ENCODE measurements at regions not wholly inside any gene's neighbourhood (a gene's known extent, or its start where the extent isn't known, plus 50 kb on each side); places are given as distances from the start of the nearest gene placed in this dataset.
"Not testable (repeated sequence)": the region's sequence is repeated elsewhere in the genome, so short reads cannot be mapped to it uniquely, and the experiment has no call there.

DNA sequence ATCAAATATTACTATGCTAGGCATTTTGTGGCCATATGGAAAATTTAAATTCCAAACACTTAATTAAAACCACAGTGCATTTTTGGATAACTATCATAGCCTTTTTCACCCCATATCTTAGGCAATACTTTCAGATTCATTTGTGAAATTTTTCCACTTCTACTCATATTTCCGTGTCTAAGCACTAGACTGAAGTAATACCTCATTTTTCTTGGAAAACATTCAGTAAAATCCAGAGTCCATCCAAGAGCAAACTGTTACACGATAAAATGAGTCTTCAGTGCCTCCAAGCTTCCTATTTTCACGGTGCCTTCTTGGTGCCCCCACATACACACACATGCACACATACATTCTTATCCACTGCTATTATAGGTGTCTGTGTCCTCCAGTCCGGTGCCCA, 845.9 kb downstream of the TBL1XR1 start:
- DNase-seq (ENCODE audit: low read depth, low spot score): no peak
- in situ Hi-C loops (cut with HindIII; ENCODE audit: low sequenced_read_pairs): no loop called here
- no peak overlapping the region for H3K4me3 ChIP-seq (ENCODE audit: low read depth, low read length)
- TF ChIP-seq, protein P1, sequence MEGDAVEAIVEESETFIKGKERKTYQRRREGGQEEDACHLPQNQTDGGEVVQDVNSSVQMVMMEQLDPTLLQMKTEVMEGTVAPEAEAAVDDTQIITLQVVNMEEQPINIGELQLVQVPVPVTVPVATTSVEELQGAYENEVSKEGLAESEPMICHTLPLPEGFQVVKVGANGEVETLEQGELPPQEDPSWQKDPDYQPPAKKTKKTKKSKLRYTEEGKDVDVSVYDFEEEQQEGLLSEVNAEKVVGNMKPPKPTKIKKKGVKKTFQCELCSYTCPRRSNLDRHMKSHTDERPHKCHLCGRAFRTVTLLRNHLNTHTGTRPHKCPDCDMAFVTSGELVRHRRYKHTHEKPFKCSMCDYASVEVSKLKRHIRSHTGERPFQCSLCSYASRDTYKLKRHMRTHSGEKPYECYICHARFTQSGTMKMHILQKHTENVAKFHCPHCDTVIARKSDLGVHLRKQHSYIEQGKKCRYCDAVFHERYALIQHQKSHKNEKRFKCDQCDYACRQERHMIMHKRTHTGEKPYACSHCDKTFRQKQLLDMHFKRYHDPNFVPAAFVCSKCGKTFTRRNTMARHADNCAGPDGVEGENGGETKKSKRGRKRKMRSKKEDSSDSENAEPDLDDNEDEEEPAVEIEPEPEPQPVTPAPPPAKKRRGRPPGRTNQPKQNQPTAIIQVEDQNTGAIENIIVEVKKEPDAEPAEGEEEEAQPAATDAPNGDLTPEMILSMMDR (IDR thresholded peaks at IDR 0.05; ENCODE audit: low read depth, low read length): no peak

DNA sequence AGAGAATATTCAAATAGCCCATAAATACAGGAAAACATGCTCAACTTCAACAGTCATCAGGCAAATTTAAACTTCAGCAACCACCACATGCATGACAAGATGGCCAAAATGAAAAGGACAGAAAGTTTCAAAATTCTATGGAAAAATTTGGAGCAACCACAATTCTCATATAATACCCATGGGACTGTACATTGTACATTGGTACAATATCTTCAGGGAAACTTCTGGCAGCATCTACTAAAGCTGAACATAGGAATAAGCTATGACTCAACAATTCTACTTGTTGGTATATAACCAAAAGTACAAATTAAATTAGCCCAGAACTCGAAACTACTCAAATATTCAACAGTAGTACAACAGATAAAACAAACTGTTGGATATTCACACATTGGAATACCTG, 847.6 kb downstream of the TBL1XR1 start:
- TF ChIP-seq, protein P1 (IDR thresholded peaks at IDR 0.05; ENCODE audit: low read depth, low read length): no peak
- in situ Hi-C loops (cut with HindIII; ENCODE audit: low sequenced_read_pairs): no loop called here

DNA sequence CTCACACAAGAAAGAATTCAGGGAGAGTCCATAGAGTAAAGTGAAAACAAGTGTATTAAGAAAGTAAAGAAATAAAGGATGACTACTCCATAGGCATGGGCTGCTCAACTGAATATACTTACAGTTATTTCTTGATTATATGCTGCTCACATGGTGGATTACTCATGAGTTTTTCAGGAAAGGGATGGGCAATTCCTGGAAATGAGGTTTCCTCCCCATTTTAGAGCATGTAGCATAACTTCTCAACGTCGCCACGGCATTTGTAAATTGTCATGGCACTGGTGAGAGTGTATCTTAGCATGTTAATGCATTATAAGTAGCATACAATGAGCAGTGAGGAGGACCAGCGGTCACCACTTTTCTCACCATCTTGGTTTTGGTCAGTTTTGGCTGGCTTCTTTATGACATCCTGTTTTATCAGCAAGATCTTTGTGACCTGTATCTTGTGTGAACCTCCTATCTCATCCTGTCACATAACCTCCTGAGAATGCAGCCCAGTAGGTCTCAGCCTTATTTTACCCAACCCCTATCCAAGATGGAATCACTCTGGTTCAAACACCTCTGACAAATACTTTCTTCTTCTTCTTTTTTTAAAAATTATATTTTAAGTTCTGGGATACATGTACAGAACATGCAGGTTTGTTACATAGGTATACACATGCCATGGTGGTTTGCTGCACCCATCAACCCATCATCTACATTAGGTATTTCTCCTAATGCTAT, 849.7 kb downstream of the TBL1XR1 start:
- no peak overlapping the region for H3K4me3 ChIP-seq (ENCODE audit: low read depth, low read length)
- TF ChIP-seq, protein P1 (IDR thresholded peaks at IDR 0.05; ENCODE audit: low read depth, low read length): no peak
- DNase-seq (ENCODE audit: low read depth, low spot score): no peak
- in situ Hi-C loops (cut with HindIII; ENCODE audit: low sequenced_read_pairs): no loop called here

More for the DNA sequence above, 847.6 kb downstream of the TBL1XR1 start:
- no peak overlapping the region for H3K4me3 ChIP-seq (ENCODE audit: low read depth, low read length)
- DNase-seq (ENCODE audit: low read depth, low spot score): no peak

DNA sequence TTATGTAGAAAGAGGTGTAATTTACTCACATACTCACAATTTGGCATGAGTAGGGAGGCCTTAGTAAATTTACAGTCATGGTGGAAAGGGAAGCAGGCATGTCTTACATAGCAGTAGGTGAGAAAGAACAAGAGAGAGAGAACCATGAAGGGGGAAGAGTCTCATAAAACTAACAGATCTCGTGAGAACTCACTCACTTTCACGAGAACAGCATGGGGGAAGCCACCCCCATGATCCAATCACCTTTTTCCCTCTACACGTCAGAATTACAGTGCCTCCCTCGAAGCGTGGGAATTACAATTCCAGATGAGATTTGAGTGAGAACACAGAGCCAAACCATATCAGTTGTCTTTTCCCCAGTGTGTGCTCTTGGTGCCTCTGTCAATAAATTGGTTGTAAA, 855.3 kb downstream of the TBL1XR1 start:
- H3K4me3 ChIP-seq (ENCODE audit: low read depth, low read length): no peak overlapping the region
- DNase-seq (ENCODE audit: low read depth, low spot score): no peak
- TF ChIP-seq, protein P1 (IDR thresholded peaks at IDR 0.05; ENCODE audit: low read depth, low read length): no peak
- in situ Hi-C loops (cut with HindIII; ENCODE audit: low sequenced_read_pairs): no loop called here

DNA sequence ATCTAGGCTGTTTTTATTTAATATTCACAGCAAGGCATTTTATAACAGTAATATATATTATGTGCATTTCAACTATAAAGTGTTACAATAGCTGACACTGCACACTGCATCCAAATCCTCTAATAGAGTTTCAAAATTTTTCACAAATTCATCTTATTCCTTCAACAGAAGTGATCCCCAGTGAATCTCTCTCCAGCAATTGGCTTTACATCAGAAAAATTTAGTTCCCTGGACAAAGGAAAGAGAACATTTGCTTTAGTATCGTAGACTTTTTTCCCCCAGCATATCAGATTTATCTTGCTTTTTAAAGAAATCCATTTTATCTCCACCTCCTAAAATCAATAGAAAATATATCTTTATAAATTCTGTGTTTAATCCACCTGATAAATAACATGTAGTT, 868.6 kb downstream of the TBL1XR1 start:
- TF ChIP-seq, protein P1 (IDR thresholded peaks at IDR 0.05; ENCODE audit: low read depth, low read length): no peak
- in situ Hi-C loops (cut with HindIII; ENCODE audit: low sequenced_read_pairs): no loop called here
- no peak for DNase-seq (ENCODE audit: low read depth, low spot score)
- no peak overlapping the region for H3K4me3 ChIP-seq (ENCODE audit: low read depth, low read length)

DNA sequence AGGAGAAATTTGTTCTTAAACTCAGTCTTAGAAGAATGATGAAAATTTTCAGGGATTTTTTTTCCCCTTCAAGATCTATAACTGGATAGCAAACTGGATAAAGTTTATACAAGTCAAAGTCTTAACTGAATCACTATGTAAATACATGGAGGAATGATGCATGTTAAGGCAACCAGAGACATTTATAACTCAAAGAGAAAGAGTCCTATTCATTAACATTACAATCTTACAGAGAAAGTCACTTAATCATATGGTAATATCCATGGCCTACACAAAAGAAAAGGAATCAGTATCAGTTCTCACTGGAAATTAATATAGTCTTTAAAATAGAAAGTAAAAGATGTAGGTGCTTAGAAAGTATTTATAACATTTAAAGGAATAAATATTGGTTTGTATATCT, 869.1 kb downstream of the TBL1XR1 start:
- no peak for DNase-seq (ENCODE audit: low read depth, low spot score)
- in situ Hi-C loops (cut with HindIII; ENCODE audit: low sequenced_read_pairs): no loop called here
- H3K4me3 ChIP-seq (ENCODE audit: low read depth, low read length): no peak overlapping the region
- TF ChIP-seq, protein P1 (IDR thresholded peaks at IDR 0.05; ENCODE audit: low read depth, low read length): no peak

DNA sequence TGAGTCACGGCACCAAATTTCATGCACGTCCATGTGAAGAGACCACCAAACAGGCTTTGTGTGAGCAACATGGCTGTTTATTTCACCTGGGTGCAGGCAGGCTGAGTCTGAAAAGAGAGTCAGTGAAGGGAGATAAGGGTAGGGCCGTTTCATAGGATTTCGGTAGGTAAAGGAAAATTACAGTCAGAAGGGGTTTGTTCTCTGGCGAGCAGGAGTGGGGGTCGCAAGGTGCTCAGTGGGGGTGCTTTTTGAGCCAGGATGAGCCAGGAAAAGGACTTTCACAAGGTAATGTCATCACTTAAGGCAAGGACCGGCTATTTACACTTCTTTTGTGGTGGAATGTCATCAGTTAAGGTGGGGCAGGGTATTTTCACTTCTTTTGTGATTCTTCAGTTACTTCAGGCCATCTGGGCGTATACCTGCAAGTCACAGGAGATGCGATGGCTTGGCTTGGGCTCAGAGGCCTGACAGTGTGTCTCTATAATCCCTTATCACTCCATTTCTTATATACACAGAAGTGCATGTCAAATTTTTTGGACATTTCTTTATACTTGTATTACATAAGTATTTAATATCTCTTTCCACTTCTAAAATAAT, 870.3 kb downstream of the TBL1XR1 start:
- H3K4me3 ChIP-seq (ENCODE audit: low read depth, low read length); in situ Hi-C loops (cut with HindIII; ENCODE audit: low sequenced_read_pairs); DNase-seq (ENCODE audit: low read depth, low spot score): not testable (repeated sequence)

DNA sequence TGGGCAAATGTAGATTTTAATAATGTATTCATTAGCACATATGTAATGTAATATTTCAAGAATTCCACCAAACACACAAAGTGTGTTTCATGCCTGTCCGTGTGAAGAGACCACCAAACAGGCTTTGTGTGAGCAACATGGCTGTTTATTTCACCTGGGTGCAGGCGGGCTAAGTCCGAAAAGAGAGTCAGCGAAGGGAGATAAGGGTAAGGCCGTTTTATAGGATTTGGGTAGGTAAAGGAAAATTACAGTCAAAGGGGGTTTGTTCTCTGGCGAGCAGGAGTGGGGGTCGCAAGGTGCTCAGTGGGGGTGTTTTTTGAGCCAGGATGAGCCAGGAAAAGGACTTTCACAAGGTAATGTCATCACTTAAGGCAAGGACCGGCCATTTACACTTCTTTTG, 875.8 kb downstream of the TBL1XR1 start:
- in situ Hi-C loops (cut with HindIII; ENCODE audit: low sequenced_read_pairs); H3K4me3 ChIP-seq (ENCODE audit: low read depth, low read length): not testable (repeated sequence)

More for the DNA sequence above, 875.8 kb downstream of the TBL1XR1 start:
- DNase-seq (ENCODE audit: low read depth, low spot score): not testable (repeated sequence)
